SKM-1 treated with dmso at 0.1 percent for 144 hours (cell line): ENCODE measurements at regions not wholly inside any gene's neighbourhood (a gene's known extent, or its start where the extent isn't known, plus 50 kb on each side); places are given as distances from the start of the nearest gene placed in this dataset.
"Not testable (repeated sequence)": the region's sequence is repeated elsewhere in the genome, so short reads cannot be mapped to it uniquely, and the experiment has no call there.

Experiments
- DNase-seq: peaks from one replicate; lab custom pipeline; 2025; ENCODE audit not compliant: unreplicated experiment; lab: John Stamatoyannopoulos, UW

- DNase-seq, result no peak
These were observed 130.3 kb upstream of the DMRT1 start for GRCh38 chr9:710951-711745.

GRCh38 chr9:711761-712553 is 129.5 kb upstream of the DMRT1 start:
- DNase-seq, result no peak

GRCh38 chr9:712643-713042 is 128.9 kb upstream of the DMRT1 start:
- no peak for DNase-seq

- no peak for DNase-seq
These were observed 128.4 kb upstream of the DMRT1 start for GRCh38 chr9:713091-713490.

GRCh38 chr9:714675-715074 is 126.8 kb upstream of the DMRT1 start:
- no peak for DNase-seq

GRCh38 chr9:715300-715699 is 126.2 kb upstream of the DMRT1 start:
- no peak for DNase-seq

GRCh38 chr9:715743-716400 is 125.6 kb upstream of the DMRT1 start:
- no peak for DNase-seq

GRCh38 chr9:717722-718121 is 123.8 kb upstream of the DMRT1 start:
- DNase-seq, result no peak

GRCh38 chr9:720239-720881 is 121.1 kb upstream of the DMRT1 start:
- DNase-seq, result no peak

- DNase-seq, result no peak
These were observed 119.0 kb upstream of the DMRT1 start for GRCh38 chr9:722388-722980.

GRCh38 chr9:724461-724860 is 117.0 kb upstream of the DMRT1 start:
- not testable (repeated sequence) for DNase-seq

GRCh38 chr9:726005-726404 is 115.5 kb upstream of the DMRT1 start:
- no peak for DNase-seq

- no peak for DNase-seq
These were observed 113.7 kb upstream of the DMRT1 start for GRCh38 chr9:727767-728166.

GRCh38 chr9:728535-728934 is 113.0 kb upstream of the DMRT1 start:
- DNase-seq, result no peak

GRCh38 chr9:731474-731873 is 110.0 kb upstream of the DMRT1 start:
- DNase-seq, result no peak

- no peak for DNase-seq
These were observed 106.5 kb upstream of the DMRT1 start for GRCh38 chr9:734831-735511.

- no peak for DNase-seq
These were observed 103.9 kb upstream of the DMRT1 start for GRCh38 chr9:737400-738120.

- no peak for DNase-seq
These were observed 103.1 kb upstream of the DMRT1 start for GRCh38 chr9:738209-738915.

GRCh38 chr9:739362-739761 is 102.1 kb upstream of the DMRT1 start:
- DNase-seq, result no peak
